ENCODE measurements at regions not wholly inside any gene's neighbourhood (a gene's known extent, or its start where the extent isn't known, plus 50 kb on each side); places are given as distances from the start of the nearest gene placed in this dataset.

- no peaks in the 10 kb centered on the region for H4K20me1 ChIP-seq (ENCODE audit: control insufficient read depth, insufficient read depth)
- SMC1A ChIA-PET (ENCODE audit: uncharacterized antibody, unreplicated experiment) = no interaction called here
- no peak overlapping the region for H3K4me3 ChIP-seq
- H3K27ac ChIP-seq (ENCODE audit: control insufficient read depth, insufficient read depth) = no peak overlapping the region
- in situ Hi-C loops (cut with MboI) = no loop called here
- no peak for FAIRE-seq
- no peak overlapping the region for H3K9ac ChIP-seq (ENCODE audit: control insufficient read depth, insufficient read depth, low read length)
- H3K9me3 ChIP-seq (replicated peaks; ENCODE audit: control insufficient read depth, insufficient read depth, low read length) = peaks cover 1% of the 10 kb centered on the region; the same call in 2 of the 3 replicates
- RAD21 ChIA-PET (ENCODE audit: unreplicated experiment) = no interaction called here
- ATAC-seq = no peak
- CTCF ChIA-PET = no interaction called here
- BruUV-seq (replicated peaks) = no TSS peak
- no peaks in the 10 kb centered on the region for H3K4me1 ChIP-seq (ENCODE audit: control insufficient read depth, insufficient read depth, low read length)
- H3K79me2 ChIP-seq (ENCODE audit: control insufficient read depth, insufficient read depth, low read length) = no peaks in the 10 kb centered on the region
- WGBS (ENCODE audit: insufficient coverage, insufficient replicate concordance, low lambda C conversion rate, missing lambda C conversion rate) = 12% methylated on average over 8 of the region's 8 CpGs
- no peaks in the 10 kb centered on the region for H3K27me3 ChIP-seq (replicated peaks in 1 of 2; ENCODE audit: control insufficient read depth in 2 of 2, insufficient read depth in 2 of 2, low read length in 1 of 2)
- intact Hi-C loops (cut with micrococcal nuclease; ENCODE audit: unreplicated experiment) = no loop called here
- POLR2A ChIA-PET = no interaction called here
- no peak for DNase-seq (ENCODE audit: low read depth, low spot score)
- H2AFZ ChIP-seq (ENCODE audit: control insufficient read depth, low read depth, low read length) = no peak overlapping the region
- H3K4me2 ChIP-seq (ENCODE audit: control insufficient read depth, insufficient read depth) = no peak overlapping the region
- no peaks in the 10 kb centered on the region for H3K36me3 ChIP-seq (ENCODE audit: control insufficient read depth in 2 of 2, insufficient read depth in 2 of 2, low read length in 1 of 2)
- no peak for TF ChIP-seq RELA (IDR thresholded peaks at IDR 0.05; ENCODE audit: borderline replicate concordance, partially characterized antibody)
- no peak for TF ChIP-seq FOS (IDR thresholded peaks at IDR 0.05; ENCODE audit: borderline replicate concordance, extremely low read depth, insufficient read length)
- no peak for TF ChIP-seq RAD21 (IDR thresholded peaks at IDR 0.05; ENCODE audit: insufficient read depth, low read depth, low read length)
- TF ChIP-seq RUNX3 (IDR thresholded peaks at IDR 0.05; ENCODE audit: low read length) = no peak
- TF ChIP-seq E4F1 (IDR thresholded peaks at IDR 0.05; ENCODE audit: borderline replicate concordance, partially characterized antibody) = no peak
- TF ChIP-seq CHD4 (IDR thresholded peaks at IDR 0.05) = no peak
- no peak for TF ChIP-seq NKRF (conservative IDR thresholded peaks at IDR 0.05)
- no peak for TF ChIP-seq NRF1 (conservative IDR thresholded peaks at IDR 0.05; ENCODE audit: low read depth, low read length)
- no peak for TF ChIP-seq ZBTB11 (CRISPR knock-in tag; IDR thresholded peaks at IDR 0.05)
- no peak for TF ChIP-seq ZBED1 (IDR thresholded peaks at IDR 0.05; ENCODE audit: borderline replicate concordance)
- no peak for TF ChIP-seq ZNF217 (IDR thresholded peaks at IDR 0.05)
- no peak for TF ChIP-seq ZBTB4 (CRISPR knock-in tag; IDR thresholded peaks at IDR 0.05)
- TF ChIP-seq MAX (IDR thresholded peaks at IDR 0.05; ENCODE audit: low read depth, low read length) = no peak
- TF ChIP-seq DPF2 (IDR thresholded peaks at IDR 0.05) = no peak
- TF ChIP-seq CREM (IDR thresholded peaks at IDR 0.05; ENCODE audit: low read depth) = no peak
Observed at GRCh38 chrX:1883772-1884171, 268.9 kb downstream of the ASMT start.
